GM23338 (cell line): ENCODE measurements at regions not wholly inside any gene's neighbourhood (a gene's known extent, or its start where the extent isn't known, plus 50 kb on each side); places are given as distances from the start of the nearest gene placed in this dataset.

ENCODE experiments used
- ATAC-seq: fragments of 200-7000 bp; cut with Tn5 transposase; 3 replicates; pipeline ENCODE4 v1.9.1; 2020
- DNase-seq: peaks from one replicate; pipeline ENCODE4 v3.0.0-alpha.2; 2015; ENCODE audit warnings: low spot score
- H2AFZ ChIP-seq: fragments of 200-600 bp; sonication (generic); 2 replicates; pipeline ENCODE4 v1.8.0; 2016; ENCODE audit warnings: antibody characterized with exemption, mild to moderate bottlenecking, moderate library complexity
- H3F3A ChIP-seq: fragments of 200-600 bp; sonication (generic); replicated peaks from 2 replicates; pipeline ENCODE4 v1.8.0; 2017; ENCODE audit warnings: antibody characterized with exemption, mixed run types, low read depth
- H3K27ac ChIP-seq: fragments of 200-600 bp; sonication (generic); 2 replicates; pipeline ENCODE4 v1.6.1; 2016; ENCODE audit warnings: low read depth
- H3K27me3 ChIP-seq: fragments of 200-600 bp; sonication (generic); 2 replicates; pipeline ENCODE4 v1.8.0; 2016; ENCODE audit warnings: mild to moderate bottlenecking, mixed run types, moderate library complexity; ENCODE audit not compliant: insufficient read depth
- H3K36me3 ChIP-seq: fragments of 200-600 bp; sonication (generic); 2 replicates; pipeline ENCODE4 v1.8.0; 2016; ENCODE audit warnings: mild to moderate bottlenecking; ENCODE audit not compliant: insufficient read depth
- H3K4me1 ChIP-seq: fragments of 200-600 bp; sonication (generic); 2 replicates; pipeline ENCODE4 v1.8.0; 2016; ENCODE audit warnings: mild to moderate bottlenecking, moderate library complexity; ENCODE audit not compliant: insufficient read depth
- H3K4me2 ChIP-seq: fragments of 200-600 bp; sonication (generic); 2 replicates; pipeline ENCODE4 v1.7.1; 2017; ENCODE audit warnings: mixed run types
- H3K4me3 ChIP-seq: fragments of 200-600 bp; sonication (generic); 2 replicates; pipeline ENCODE4 v1.6.1; 2016; ENCODE audit warnings: mixed run types
- H3K79me2 ChIP-seq: fragments of 200-600 bp; sonication (generic); replicated peaks from 2 replicates; pipeline ENCODE4 v1.8.0; 2017; ENCODE audit warnings: mild to moderate bottlenecking; ENCODE audit not compliant: insufficient read depth
- H3K9me2 ChIP-seq: fragments of 200-600 bp; sonication (generic); 2 replicates; pipeline ENCODE4 v1.8.0; 2017; ENCODE audit not compliant: insufficient read depth
- H4K20me1 ChIP-seq: fragments of 200-600 bp; sonication (generic); replicated peaks from 2 replicates; pipeline ENCODE4 v1.8.0; 2017; ENCODE audit warnings: mild to moderate bottlenecking; ENCODE audit not compliant: insufficient read depth
- H3K27ac Mint-ChIP-seq: 2 replicates; pipeline ENCODE4 v1.8.0; 2020; ENCODE audit warnings: inconsistent platforms, mild to moderate bottlenecking, moderate library complexity, mixed read lengths
- H3K27me3 Mint-ChIP-seq: 3 replicates; pipeline ENCODE4 v1.8.0; 2022; ENCODE audit warnings: low read depth, mild to moderate bottlenecking, moderate library complexity, mixed read lengths, inconsistent platforms; ENCODE audit not compliant: insufficient read depth, poor library complexity
- H3K36me3 Mint-ChIP-seq: 3 replicates; pipeline ENCODE4 v1.8.0; 2021; ENCODE audit warnings: low read depth, mild to moderate bottlenecking, inconsistent platforms, moderate library complexity, mixed read lengths
- H3K4me1 Mint-ChIP-seq: 3 replicates; pipeline ENCODE4 v1.8.0; 2020; ENCODE audit warnings: mild to moderate bottlenecking, inconsistent platforms, mixed read lengths
- H3K4me3 Mint-ChIP-seq: 3 replicates; pipeline ENCODE4 v1.8.0; 2021; ENCODE audit warnings: moderate library complexity, mild to moderate bottlenecking, inconsistent platforms, mixed read lengths
- H3K9me3 Mint-ChIP-seq: 3 replicates; pipeline ENCODE4 v1.8.0; 2020; ENCODE audit warnings: moderate library complexity, mild to moderate bottlenecking, inconsistent platforms, mixed read lengths
- EZH2 ChIP-seq: fragments of 200-600 bp; sonication (generic); IDR thresholded peaks from one replicate; pipeline ENCODE4 v1.8.0; 2017; ENCODE audit warnings: antibody characterized with exemption, mild to moderate bottlenecking, low read depth; ENCODE audit not compliant: unreplicated experiment
- EZH2phosphoT487 ChIP-seq: fragments of 200-600 bp; sonication (generic); IDR thresholded peaks from one replicate; pipeline ENCODE4 v1.8.1; 2018; ENCODE audit warnings: antibody characterized with exemption; ENCODE audit not compliant: unreplicated experiment
- NANOG ChIP-seq: IDR thresholded peaks from 2 replicates; pipeline ENCODE4 v1.6.1; 2016; ENCODE audit warnings: antibody characterized with exemption, borderline replicate concordance
- POLR2AphosphoS5 ChIP-seq: IDR thresholded peaks from 2 replicates; pipeline ENCODE4 v1.6.1; 2016; ENCODE audit warnings: antibody characterized with exemption, low read depth
- REST ChIP-seq: IDR thresholded peaks from one replicate; pipeline ENCODE4 v1.6.1; 2018; ENCODE audit warnings: antibody characterized with exemption; ENCODE audit not compliant: unreplicated experiment
- STAT1 ChIP-seq: IDR thresholded peaks from one replicate; pipeline ENCODE4 v1.6.1; 2016; ENCODE audit warnings: antibody characterized with exemption; ENCODE audit not compliant: unreplicated experiment
- ZNF114 ChIP-seq: fragments of 250-450 bp; sonication (Bioruptor Pico); IDR thresholded peaks from 2 replicates; pipeline ENCODE4 v1.5.0; 2020; ENCODE audit warnings: mild to moderate bottlenecking, moderate library complexity
- ZNF462 ChIP-seq: fragments of 250-450 bp; sonication (Bioruptor Pico); IDR thresholded peaks from 2 replicates; pipeline ENCODE4 v1.5.0; 2020; ENCODE audit warnings: mild to moderate bottlenecking, moderate library complexity

GRCh38 chr9:23524607-23525155, 301.4 kb downstream of the ELAVL2 start (continued):
- no peak for TF ChIP-seq ZNF462 (CRISPR knock-in tag)

- Mint-ChIP-seq H3K27me3 (no peaks in the 10 kb centered on the region), H3K4me3 (no peak overlapping the region), H3K4me1 (no peaks in the 10 kb centered on the region), H3K27ac (no peak overlapping the region), H3K36me3 (no peaks in the 10 kb centered on the region), H3K9me3 (no peaks in the 10 kb centered on the region)
- no peak for ATAC-seq
- H3K27ac ChIP-seq, result no peak overlapping the region
- H3F3A ChIP-seq, result no peaks in the 10 kb centered on the region
- H3K9me2 ChIP-seq, result no peaks in the 10 kb centered on the region
- no peak for DNase-seq
- no peaks in the 10 kb centered on the region for H3K79me2 ChIP-seq
- no peak overlapping the region for H2AFZ ChIP-seq
- no peaks in the 10 kb centered on the region for H3K4me1 ChIP-seq
- H3K4me3 ChIP-seq, result no peak overlapping the region
- no peak overlapping the region for H3K4me2 ChIP-seq
- H3K27me3 ChIP-seq, result no peaks in the 10 kb centered on the region
- H4K20me1 ChIP-seq, result no peaks in the 10 kb centered on the region
- no peaks in the 10 kb centered on the region for H3K36me3 ChIP-seq
- no peak for TF ChIP-seq STAT1
- no peak for TF ChIP-seq POLR2AphosphoS5
- no peak for TF ChIP-seq EZH2
- TF ChIP-seq NANOG, result no peak
- TF ChIP-seq EZH2phosphoT487, result no peak
- no peak for TF ChIP-seq REST
- no peak for TF ChIP-seq ZNF114 (CRISPR knock-in tag)
Measured at GRCh38 chr9:23526806-23527205, 299.2 kb downstream of the ELAVL2 start.
